Heart left ventricle (tissue), 13 donors: ENCODE measurements at regions not wholly inside any gene's neighbourhood (a gene's known extent, or its start where the extent isn't known, plus 50 kb on each side); places are given as distances from the start of the nearest gene placed in this dataset.

Experiments used
- CTCF ChIP-seq, 12 donors: fragments of 200-600 bp; sonication (generic) in 4 of 12; IDR thresholded peaks; one replicate each; pipeline versions ENCODE4 v1.5.0 to v1.8.0; 2018 to 2022; ENCODE audit warnings: antibody characterized with exemption in 12 of 12, mild to moderate bottlenecking in 5 of 12
- POLR2A ChIP-seq, 2 donors: fragments of 450-650 bp; IDR thresholded peaks; one replicate each; pipeline ENCODE4 v1.6.1; 2017; ENCODE audit warnings: antibody characterized with exemption in 2 of 2, mild to moderate bottlenecking in 2 of 2, moderate library complexity in 2 of 2
- donor health status: ischemic (EF 13 %, LVEDD 7.1; RV severe dilation, severe dysfunction).
- donor health status: DM: no; HTN: yes; CAD: no.
- donor health status: DM: no; HTN: no; CAD: no.
- donor health status: ischemic (EF 25% LVEDD 6.9; RV normal size, moderate dysfunction).
- donor health status: ischemic (EF 25% LVEDD 5.7; RV mildly dilated, moderate dysfunction).
- donor health status: ischemic (EF 35%, LVEDD 5.7; RV mildly dilated, moderate dysfunction).
- donor health status: nonischemic (EF 11% LVEDD 7.7; RV severe dilation, severe dysfunction).
- donor health status: DM: yes; HTN: yes; CAD: no.
- donor health status: PGD.
- donor health status: ischemic (EF 29% LVEDD 5.4; RV normal size, mild dysfunction).
- donor health status: nonischemic (EF 23%, LVEDD 6.1; RV moderate dilation, normal function).

DNA sequence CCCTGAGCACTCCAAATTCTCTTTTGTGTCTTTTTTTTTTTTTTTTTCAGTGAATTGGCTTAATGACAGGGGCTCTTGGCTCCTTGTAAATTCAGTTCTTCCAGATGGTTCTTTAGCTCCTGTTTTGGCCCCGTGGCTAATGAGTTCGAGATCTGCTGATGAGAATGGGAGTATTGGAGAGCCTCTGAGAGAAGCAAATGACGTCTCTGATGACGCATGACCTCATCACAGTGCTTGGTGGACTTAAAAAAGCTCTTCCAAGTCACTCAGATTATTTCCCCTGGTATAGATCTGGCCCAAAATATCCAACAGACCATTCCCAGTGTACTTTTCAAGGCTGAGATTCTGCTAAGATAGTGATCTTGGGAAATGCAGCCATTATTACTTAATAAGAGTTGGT is 159.5 kb downstream of the MIS18A start:
- TF ChIP-seq CTCF (IDR thresholded peaks at IDR 0.05) (no peak), POLR2A (IDR thresholded peaks at IDR 0.05) (no peak)
